Esophagus muscularis mucosa (tissue), 4 donors: ENCODE measurements at regions not wholly inside any gene's neighbourhood (a gene's known extent, or its start where the extent isn't known, plus 50 kb on each side); places are given as distances from the start of the nearest gene placed in this dataset.

ENCODE experiments used
- DNase-seq: peaks from one replicate; pipeline ENCODE4 v3.0.0-alpha.2; 2017; ENCODE audit errors: extremely low spot score
- H3K27ac ChIP-seq, 4 donors: fragments of 200-600 bp; sonication (generic); replicated peaks in 1 of 4; 1 replicate in 3 of 4; 2 replicates in 1 of 4; pipeline ENCODE4 v1.5.1; 2016 to 2019; ENCODE audit warnings: mild to moderate bottlenecking in 1 of 4
- H3K27me3 ChIP-seq, 4 donors: fragments of 200-600 bp; sonication (generic); one replicate each; pipeline versions ENCODE4 v1.5.1 to v1.6.0; 2016 to 2019
- H3K36me3 ChIP-seq, 4 donors: fragments of 200-600 bp; sonication (generic); one replicate each; pipeline ENCODE4 v1.5.1; 2016 to 2019
- H3K4me1 ChIP-seq, 4 donors: fragments of 200-600 bp; sonication (generic); one replicate each; pipeline ENCODE4 v1.5.1; 2016 to 2019
- H3K4me3 ChIP-seq, 4 donors: fragments of 200-600 bp; sonication (generic); 1 replicate in 2 of 4; 2 replicates in 2 of 4; pipeline ENCODE4 v1.5.1; 2016 to 2019; ENCODE audit warnings: mild to moderate bottlenecking in 4 of 4, moderate library complexity in 1 of 4
- H3K9me3 ChIP-seq, 4 donors: fragments of 200-600 bp; sonication (generic); 1 replicate in 3 of 4; 2 replicates in 1 of 4; pipeline ENCODE4 v1.5.1; 2016 to 2019
- CTCF ChIP-seq, 3 experiments: fragments of 200-600 bp in 2 of 3; fragments of 450-650 bp in 1 of 3; sonication (generic) in 2 of 3; IDR thresholded peaks; one replicate each; pipeline ENCODE4 v1.5.1; 2017 to 2019; ENCODE audit warnings: antibody characterized with exemption in 3 of 3, mild to moderate bottlenecking in 2 of 3, moderate library complexity in 1 of 3
- EP300 ChIP-seq: sonication (generic); formaldehyde crosslinking; IDR thresholded peaks from one replicate; pipeline ENCODE4 v1.6.1; 2017; ENCODE audit warnings: antibody characterized with exemption
- POLR2A ChIP-seq: fragments of 450-650 bp; IDR thresholded peaks from one replicate; pipeline ENCODE4 v1.6.1; 2017; ENCODE audit warnings: antibody characterized with exemption, moderate library complexity, mild to moderate bottlenecking, low read depth
- POLR2AphosphoS5 ChIP-seq, 2 donors: sonication (generic); formaldehyde crosslinking; IDR thresholded peaks; one replicate each; pipeline ENCODE4 v1.6.1; 2017; ENCODE audit warnings: antibody characterized with exemption in 2 of 2
- WGBS: methylation state at CpG from one replicate; pipeline ENCODE4 v1.1.5; 2018; 5-methylcytosine and 5-hydroxymethylcytosine counted together
- intact Hi-C: fragments of 100-400 bp; cut with DNase I; formaldehyde crosslinking; loops from one replicate; pipeline ENCODE4 v1.15.1; 2023

GRCh38 chr5:130436430-130436829 lies 532.2 kb downstream of the CHSY3 start:
- H3K9me3 ChIP-seq = peaks cover 0 to 16% (median 10%) of the 10 kb centered on the region in 4 donors
- no peak overlapping the region for H3K27ac ChIP-seq
- 89% methylated on average over 1 of the region's 1 CpG for WGBS
- no peaks in the 10 kb centered on the region for H3K36me3 ChIP-seq
- no peaks in the 10 kb centered on the region for H3K27me3 ChIP-seq
- DNase-seq = no peak
- no peak overlapping the region for H3K4me3 ChIP-seq
- TF ChIP-seq POLR2A (no peak), POLR2AphosphoS5 (IDR thresholded peaks at IDR 0.05) (no peak), EP300 (no peak), CTCF (IDR thresholded peaks at IDR 0.05) (no peak)
- intact Hi-C loops = no loop called here
- H3K4me1 ChIP-seq = no peaks in the 10 kb centered on the region

- H3K27me3 ChIP-seq = no peaks in the 10 kb centered on the region
- no peaks in the 10 kb centered on the region for H3K4me1 ChIP-seq
- no peak overlapping the region for H3K4me3 ChIP-seq
- WGBS = 87% methylated on average over 6 of the region's 6 CpGs
- DNase-seq = no peak
- H3K27ac ChIP-seq = no peak overlapping the region
- H3K9me3 ChIP-seq = no peaks in the 10 kb centered on the region
- no peaks in the 10 kb centered on the region for H3K36me3 ChIP-seq
- intact Hi-C loops = no loop called here
- TF ChIP-seq POLR2A = no peak
- TF ChIP-seq POLR2AphosphoS5 (IDR thresholded peaks at IDR 0.05) = no peak
- TF ChIP-seq CTCF (IDR thresholded peaks at IDR 0.05) = no peak
- TF ChIP-seq EP300 = no peak
Observed at GRCh38 chr5:130427222-130427955, 523.1 kb downstream of the CHSY3 start.

GRCh38 chr5:130425424-130425823 lies 521.2 kb downstream of the CHSY3 start:
- H3K27ac ChIP-seq = no peak overlapping the region
- H3K27me3 ChIP-seq = no peaks in the 10 kb centered on the region
- H3K36me3 ChIP-seq = no peaks in the 10 kb centered on the region
- TF ChIP-seq CTCF (IDR thresholded peaks at IDR 0.05) (no peak), EP300 (no peak), POLR2A (no peak)
- WGBS = 90% methylated on average over 2 of the region's 2 CpGs
- intact Hi-C loops = no loop called here
- no peak for DNase-seq
- H3K9me3 ChIP-seq = no peaks in the 10 kb centered on the region
- no peaks in the 10 kb centered on the region for H3K4me1 ChIP-seq
- no peak overlapping the region for H3K4me3 ChIP-seq

- Histone ChIP-seq H3K36me3 (no peaks in the 10 kb centered on the region), H3K4me1 (no peaks in the 10 kb centered on the region), H3K9me3 (no peaks in the 10 kb centered on the region), H3K27me3 (no peaks in the 10 kb centered on the region), H3K4me3 (no peak overlapping the region), H3K27ac (no peak overlapping the region)
- no peak for DNase-seq
- intact Hi-C loops = no loop called here
- 50% methylated on average over 2 of the region's 2 CpGs for WGBS
- TF ChIP-seq POLR2AphosphoS5 (IDR thresholded peaks at IDR 0.05) (no peak), CTCF (IDR thresholded peaks at IDR 0.05) (no peak), POLR2A (no peak), EP300 (no peak)
Observed at GRCh38 chr5:130424341-130424740, 520.1 kb downstream of the CHSY3 start.

- intact Hi-C loops = no loop called here
- H3K4me1 ChIP-seq = no peaks in the 10 kb centered on the region
- H3K4me3 ChIP-seq = no peak overlapping the region
- H3K27ac ChIP-seq = no peak overlapping the region
- no peaks in the 10 kb centered on the region for H3K9me3 ChIP-seq
- no peak for DNase-seq
- WGBS = 63% methylated on average over 7 of the region's 7 CpGs
- H3K36me3 ChIP-seq = no peaks in the 10 kb centered on the region
- no peaks in the 10 kb centered on the region for H3K27me3 ChIP-seq
- TF ChIP-seq POLR2A (no peak), POLR2AphosphoS5 (IDR thresholded peaks at IDR 0.05) (no peak), CTCF (IDR thresholded peaks at IDR 0.05) (no peak), EP300 (no peak)
Observed at GRCh38 chr5:130402906-130403305, 498.6 kb downstream of the CHSY3 start.
